ENCODE measurements at regions not wholly inside any gene's neighbourhood (a gene's known extent, or its start where the extent isn't known, plus 50 kb on each side); places are given as distances from the start of the nearest gene placed in this dataset.
"Not testable (repeated sequence)": the region's sequence is repeated elsewhere in the genome, so short reads cannot be mapped to it uniquely, and the experiment has no call there.

GRCh38 chr12:131391399-131391798 is 319.5 kb upstream of the SFSWAP start:
- peaks cover 0 to 5% of the 10 kb centered on the region in 2 donors for H3K9me3 ChIP-seq (ENCODE audit: control insufficient read depth in 2 of 2, insufficient read depth in 1 of 2, low read depth in 1 of 2, low read length in 1 of 2)
- H3K36me3 ChIP-seq (ENCODE audit: control insufficient read depth in 3 of 3, insufficient read depth in 2 of 3, low read depth in 1 of 3, low read length in 3 of 3) = no peaks in the 10 kb centered on the region
- no peak overlapping the region for H3K4me3 ChIP-seq (ENCODE audit: low read depth in 1 of 3, low read length in 3 of 3)
- H3K4me1 ChIP-seq (ENCODE audit: control insufficient read depth in 3 of 3, insufficient read depth in 2 of 3, low read depth in 1 of 3, low read length in 2 of 3) = no peaks in the 10 kb centered on the region
- H3K27ac ChIP-seq (ENCODE audit: low read depth in 1 of 3, low read length in 2 of 3) = no peak overlapping the region
- H3K27me3 ChIP-seq (ENCODE audit: control insufficient read depth in 3 of 3, insufficient read depth in 3 of 3, low read length in 3 of 3) = peaks cover 0 to 4% (median 0%) of the 10 kb centered on the region in 3 donors
- WGBS, 3 donors = 75 to 82% (median 82%) methylated on average over 10 of the region's 10 CpGs
- DNase-seq = no peak
- FAIRE-seq = no peak

DNA sequence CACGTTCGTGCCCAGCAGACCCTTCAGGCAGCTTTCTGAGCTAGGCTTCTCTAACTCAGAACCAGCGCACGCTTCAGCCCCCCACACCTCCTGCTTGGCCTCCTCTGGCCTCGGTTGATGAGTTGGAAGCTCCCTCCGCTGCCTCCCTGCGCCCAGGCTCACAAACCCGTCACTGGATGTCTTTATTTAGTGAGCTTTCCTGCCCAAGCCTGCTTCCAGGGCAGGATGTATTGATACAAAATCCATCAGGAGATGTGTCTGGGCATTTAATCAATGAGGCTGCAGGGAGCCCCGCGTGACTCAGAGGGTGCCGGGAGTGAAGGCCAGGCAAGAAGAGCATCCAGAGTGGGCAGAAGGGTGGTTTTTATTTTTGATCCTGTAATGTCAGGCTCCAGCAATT is 316.1 kb upstream of the SFSWAP start:
- not testable (repeated sequence) for H3K36me3 ChIP-seq (ENCODE audit: control insufficient read depth in 3 of 3, insufficient read depth in 2 of 3, low read depth in 1 of 3, low read length in 3 of 3); H3K4me3 ChIP-seq (ENCODE audit: low read depth in 1 of 3, low read length in 3 of 3); FAIRE-seq; H3K4me1 ChIP-seq (ENCODE audit: control insufficient read depth in 3 of 3, insufficient read depth in 2 of 3, low read depth in 1 of 3, low read length in 2 of 3); H3K27me3 ChIP-seq (ENCODE audit: control insufficient read depth in 3 of 3, insufficient read depth in 3 of 3, low read length in 3 of 3); DNase-seq; H3K27ac ChIP-seq (ENCODE audit: low read depth in 1 of 3, low read length in 2 of 3)
- 68 to 87% (median 78%) methylated on average over 9 to 11 of the region's 11 CpGs for WGBS, 3 donors
- H3K9me3 ChIP-seq (ENCODE audit: control insufficient read depth in 2 of 2, insufficient read depth in 1 of 2, low read depth in 1 of 2, low read length in 1 of 2) = peaks cover 2 to 17% of the 10 kb centered on the region in 2 donors

GRCh38 chr12:131395209-131395684 is 315.6 kb upstream of the SFSWAP start:
- not testable (repeated sequence) for DNase-seq; H3K4me3 ChIP-seq (ENCODE audit: low read depth in 1 of 3, low read length in 3 of 3); H3K27me3 ChIP-seq (ENCODE audit: control insufficient read depth in 3 of 3, insufficient read depth in 3 of 3, low read length in 3 of 3); H3K4me1 ChIP-seq (ENCODE audit: control insufficient read depth in 3 of 3, insufficient read depth in 2 of 3, low read depth in 1 of 3, low read length in 2 of 3); H3K27ac ChIP-seq (ENCODE audit: low read depth in 1 of 3, low read length in 2 of 3); H3K36me3 ChIP-seq (ENCODE audit: control insufficient read depth in 3 of 3, insufficient read depth in 2 of 3, low read depth in 1 of 3, low read length in 3 of 3); FAIRE-seq
- peaks cover 2 to 17% of the 10 kb centered on the region in 2 donors for H3K9me3 ChIP-seq (ENCODE audit: control insufficient read depth in 2 of 2, insufficient read depth in 1 of 2, low read depth in 1 of 2, low read length in 1 of 2)
- 81 to 94% (median 85%) methylated on average over 5 of the region's 5 CpGs for WGBS, 3 donors

- Histone ChIP-seq H3K27me3 (ENCODE audit: control insufficient read depth in 3 of 3, insufficient read depth in 3 of 3, low read length in 3 of 3) (no peaks in the 10 kb centered on the region), H3K27ac (ENCODE audit: low read depth in 1 of 3, low read length in 2 of 3) (no peak overlapping the region), H3K4me1 (ENCODE audit: control insufficient read depth in 3 of 3, insufficient read depth in 2 of 3, low read depth in 1 of 3, low read length in 2 of 3) (no peaks in the 10 kb centered on the region), H3K9me3 (ENCODE audit: control insufficient read depth in 2 of 2, insufficient read depth in 1 of 2, low read depth in 1 of 2, low read length in 1 of 2) (peaks cover 2 to 17% of the 10 kb centered on the region in 2 donors), H3K36me3 (ENCODE audit: control insufficient read depth in 3 of 3, insufficient read depth in 2 of 3, low read depth in 1 of 3, low read length in 3 of 3) (no peaks in the 10 kb centered on the region), H3K4me3 (ENCODE audit: low read depth in 1 of 3, low read length in 3 of 3) (no peak overlapping the region)
- 93 to 96% (median 96%) methylated on average over 1 of the region's 1 CpG for WGBS, 3 donors
- FAIRE-seq (no peak), DNase-seq (no peak)
Measured at GRCh38 chr12:131395971-131396573, 314.8 kb upstream of the SFSWAP start.

DNA sequence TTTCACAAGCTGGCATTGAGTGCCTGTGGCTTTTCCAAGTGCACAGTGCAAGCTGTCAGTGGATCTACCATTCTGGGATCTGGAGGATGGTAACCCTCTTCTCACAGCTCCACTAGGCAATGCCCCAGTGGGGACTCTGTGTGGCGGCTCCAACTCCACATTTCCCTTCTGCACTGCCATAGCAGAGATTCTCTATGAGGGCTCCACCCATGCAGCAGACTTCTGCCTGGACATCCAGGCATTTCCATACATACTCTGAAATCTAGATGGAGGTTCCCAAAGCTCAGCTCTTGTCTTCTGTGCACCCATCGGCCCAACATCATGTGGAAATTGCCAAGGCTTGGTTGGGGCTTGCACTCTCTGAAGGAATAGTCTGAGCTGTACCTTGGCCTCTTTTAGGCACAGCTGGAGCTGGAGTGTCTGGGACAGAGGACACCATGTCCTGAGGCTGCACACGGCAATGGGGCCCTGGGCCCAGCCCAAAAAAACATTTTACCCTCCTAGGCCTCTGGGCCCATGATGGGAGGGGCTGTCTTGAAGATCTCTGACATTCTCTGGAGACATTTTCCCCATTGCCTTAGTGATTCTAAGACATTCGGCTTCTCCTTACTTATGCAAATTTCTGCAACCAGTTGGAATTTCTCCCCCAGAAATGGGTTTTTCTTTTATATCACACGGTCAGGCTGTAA is 313.3 kb upstream of the SFSWAP start:
- Histone ChIP-seq H3K27ac (ENCODE audit: low read depth in 1 of 3, low read length in 2 of 3) (no peak overlapping the region), H3K36me3 (ENCODE audit: control insufficient read depth in 3 of 3, insufficient read depth in 2 of 3, low read depth in 1 of 3, low read length in 3 of 3) (no peaks in the 10 kb centered on the region), H3K4me3 (ENCODE audit: low read depth in 1 of 3, low read length in 3 of 3) (no peak overlapping the region), H3K9me3 (ENCODE audit: control insufficient read depth in 2 of 2, insufficient read depth in 1 of 2, low read depth in 1 of 2, low read length in 1 of 2) (peaks cover 2 to 17% of the 10 kb centered on the region in 2 donors), H3K4me1 (ENCODE audit: control insufficient read depth in 3 of 3, insufficient read depth in 2 of 3, low read depth in 1 of 3, low read length in 2 of 3) (no peaks in the 10 kb centered on the region), H3K27me3 (ENCODE audit: control insufficient read depth in 3 of 3, insufficient read depth in 3 of 3, low read length in 3 of 3) (no peaks in the 10 kb centered on the region)
- 71 to 81% (median 78%) methylated on average over 5 of the region's 5 CpGs for WGBS, 3 donors
- DNase-seq (no peak), FAIRE-seq (no peak)

GRCh38 chr12:131399000-131399399 is 311.9 kb upstream of the SFSWAP start:
- Histone ChIP-seq H3K9me3 (ENCODE audit: control insufficient read depth in 2 of 2, insufficient read depth in 1 of 2, low read depth in 1 of 2, low read length in 1 of 2) (peaks cover 2 to 17% of the 10 kb centered on the region in 2 donors), H3K4me3 (ENCODE audit: low read depth in 1 of 3, low read length in 3 of 3) (no peak overlapping the region), H3K27me3 (ENCODE audit: control insufficient read depth in 3 of 3, insufficient read depth in 3 of 3, low read length in 3 of 3) (no peaks in the 10 kb centered on the region), H3K4me1 (ENCODE audit: control insufficient read depth in 3 of 3, insufficient read depth in 2 of 3, low read depth in 1 of 3, low read length in 2 of 3) (no peaks in the 10 kb centered on the region), H3K36me3 (ENCODE audit: control insufficient read depth in 3 of 3, insufficient read depth in 2 of 3, low read depth in 1 of 3, low read length in 3 of 3) (no peaks in the 10 kb centered on the region), H3K27ac (ENCODE audit: low read depth in 1 of 3, low read length in 2 of 3) (no peak overlapping the region)
- DNase-seq = no peak
- FAIRE-seq = no peak

DNA sequence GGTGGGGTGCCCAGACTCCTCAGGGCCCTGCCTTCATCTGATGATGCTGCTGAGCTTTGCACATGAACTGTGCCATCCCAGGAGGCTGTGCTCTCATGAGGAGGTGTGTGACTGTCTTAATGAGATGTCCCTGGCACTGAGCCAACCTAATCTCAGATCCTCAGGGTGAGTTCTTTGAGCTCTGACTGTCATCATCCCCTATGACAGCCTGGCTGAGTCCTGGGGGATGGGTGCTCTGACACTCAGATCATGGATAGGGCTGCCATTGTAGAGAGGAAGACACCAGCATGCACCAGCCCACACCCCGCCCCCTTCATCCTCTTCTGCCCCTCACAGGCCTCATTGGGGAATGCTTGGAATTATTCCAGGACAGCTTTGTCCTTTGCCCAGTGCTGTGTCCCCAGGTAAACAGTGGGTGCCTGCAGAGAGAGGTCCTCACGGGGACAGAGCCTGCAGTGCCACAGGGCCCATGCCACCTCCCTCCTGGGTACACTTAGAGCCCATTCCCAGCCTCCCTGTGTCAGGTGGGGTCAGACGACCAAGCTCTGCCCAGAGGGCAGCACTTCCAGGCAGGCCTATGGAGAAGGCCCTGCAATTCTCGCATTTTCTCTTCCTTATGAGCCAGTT is 310.1 kb upstream of the SFSWAP start:
- FAIRE-seq = not testable (repeated sequence)

GRCh38 chr12:131401907-131402633 is 308.8 kb upstream of the SFSWAP start:
- not testable (repeated sequence) for DNase-seq; H3K36me3 ChIP-seq (ENCODE audit: control insufficient read depth in 3 of 3, insufficient read depth in 2 of 3, low read depth in 1 of 3, low read length in 3 of 3); H3K27ac ChIP-seq (ENCODE audit: low read depth in 1 of 3, low read length in 2 of 3); H3K4me3 ChIP-seq (ENCODE audit: low read depth in 1 of 3, low read length in 3 of 3); H3K27me3 ChIP-seq (ENCODE audit: control insufficient read depth in 3 of 3, insufficient read depth in 3 of 3, low read length in 3 of 3); H3K4me1 ChIP-seq (ENCODE audit: control insufficient read depth in 3 of 3, insufficient read depth in 2 of 3, low read depth in 1 of 3, low read length in 2 of 3); FAIRE-seq
- peaks cover 2 to 11% of the 10 kb centered on the region in 2 donors for H3K9me3 ChIP-seq (ENCODE audit: control insufficient read depth in 2 of 2, insufficient read depth in 1 of 2, low read depth in 1 of 2, low read length in 1 of 2)
- 32 to 67% (median 41%) methylated on average over 10 to 13 of the region's 13 CpGs for WGBS, 3 donors

More for the DNA sequence above, 310.1 kb upstream of the SFSWAP start:
- not testable (repeated sequence) for H3K27me3 ChIP-seq (ENCODE audit: control insufficient read depth in 3 of 3, insufficient read depth in 3 of 3, low read length in 3 of 3); DNase-seq; H3K4me3 ChIP-seq (ENCODE audit: low read depth in 1 of 3, low read length in 3 of 3); H3K36me3 ChIP-seq (ENCODE audit: control insufficient read depth in 3 of 3, insufficient read depth in 2 of 3, low read depth in 1 of 3, low read length in 3 of 3); H3K27ac ChIP-seq (ENCODE audit: low read depth in 1 of 3, low read length in 2 of 3); H3K4me1 ChIP-seq (ENCODE audit: control insufficient read depth in 3 of 3, insufficient read depth in 2 of 3, low read depth in 1 of 3, low read length in 2 of 3)
- H3K9me3 ChIP-seq (ENCODE audit: control insufficient read depth in 2 of 2, insufficient read depth in 1 of 2, low read depth in 1 of 2, low read length in 1 of 2) = peaks cover 2 to 17% of the 10 kb centered on the region in 2 donors
- 23 to 59% (median 50%) methylated on average over 4 of the region's 4 CpGs for WGBS, 3 donors
